Tibial nerve (tissue), 4 donors: ENCODE measurements at regions not wholly inside any gene's neighbourhood (a gene's known extent, or its start where the extent isn't known, plus 50 kb on each side); places are given as distances from the start of the nearest gene placed in this dataset.

Source experiments
- EP300 ChIP-seq, 2 donors: sonication (generic); formaldehyde crosslinking; IDR thresholded peaks; one replicate each; pipeline ENCODE4 v1.6.1; 2017; ENCODE audit warnings: antibody characterized with exemption in 2 of 2, mild to moderate bottlenecking in 1 of 2
- POLR2A ChIP-seq, 2 donors: fragments of 450-650 bp; IDR thresholded peaks; one replicate each; pipeline ENCODE4 v1.6.1; 2017; ENCODE audit warnings: antibody characterized with exemption in 2 of 2, mild to moderate bottlenecking in 2 of 2, moderate library complexity in 2 of 2
- TF ChIP-seq, protein P1 (sequence below), 5 experiments: fragments of 200-600 bp in 3 of 5; fragments of 450-650 bp in 2 of 5; sonication (generic) in 3 of 5; IDR thresholded peaks; one replicate each; pipeline ENCODE4 v1.5.1; 2016 to 2019; ENCODE audit warnings: antibody characterized with exemption in 5 of 5, mild to moderate bottlenecking in 3 of 5, moderate library complexity in 2 of 5

- TF ChIP-seq, protein P1, sequence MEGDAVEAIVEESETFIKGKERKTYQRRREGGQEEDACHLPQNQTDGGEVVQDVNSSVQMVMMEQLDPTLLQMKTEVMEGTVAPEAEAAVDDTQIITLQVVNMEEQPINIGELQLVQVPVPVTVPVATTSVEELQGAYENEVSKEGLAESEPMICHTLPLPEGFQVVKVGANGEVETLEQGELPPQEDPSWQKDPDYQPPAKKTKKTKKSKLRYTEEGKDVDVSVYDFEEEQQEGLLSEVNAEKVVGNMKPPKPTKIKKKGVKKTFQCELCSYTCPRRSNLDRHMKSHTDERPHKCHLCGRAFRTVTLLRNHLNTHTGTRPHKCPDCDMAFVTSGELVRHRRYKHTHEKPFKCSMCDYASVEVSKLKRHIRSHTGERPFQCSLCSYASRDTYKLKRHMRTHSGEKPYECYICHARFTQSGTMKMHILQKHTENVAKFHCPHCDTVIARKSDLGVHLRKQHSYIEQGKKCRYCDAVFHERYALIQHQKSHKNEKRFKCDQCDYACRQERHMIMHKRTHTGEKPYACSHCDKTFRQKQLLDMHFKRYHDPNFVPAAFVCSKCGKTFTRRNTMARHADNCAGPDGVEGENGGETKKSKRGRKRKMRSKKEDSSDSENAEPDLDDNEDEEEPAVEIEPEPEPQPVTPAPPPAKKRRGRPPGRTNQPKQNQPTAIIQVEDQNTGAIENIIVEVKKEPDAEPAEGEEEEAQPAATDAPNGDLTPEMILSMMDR (IDR thresholded peaks at IDR 0.05) = no peak
- peak in 1 of 2 donors; percentile 31 for TF ChIP-seq EP300 (IDR thresholded peaks at IDR 0.05)
- TF ChIP-seq POLR2A (IDR thresholded peaks at IDR 0.05) = no peak
These were observed 245.5 kb downstream of the REEP3 start for GRCh38 chr10:63766745-63767137.
